Subcutaneous abdominal adipose tissue (tissue), 5 donors: ENCODE measurements at regions not wholly inside any gene's neighbourhood (a gene's known extent, or its start where the extent isn't known, plus 50 kb on each side); places are given as distances from the start of the nearest gene placed in this dataset.
"Not testable (repeated sequence)": the region's sequence is repeated elsewhere in the genome, so short reads cannot be mapped to it uniquely, and the experiment has no call there.

Experiments
- H3K27ac ChIP-seq: one replicate; pipeline ENCODE4 v1.7.0; 2013; ENCODE audit warnings: low read depth, mild to moderate bottlenecking, inconsistent platforms, low read length, moderate library complexity
- H3K27me3 ChIP-seq, 5 donors: one replicate each; pipeline ENCODE4 v1.7.0; 2013; ENCODE audit warnings: low read length in 5 of 5, inconsistent platforms in 1 of 5; ENCODE audit not compliant: control insufficient read depth in 5 of 5, insufficient read depth in 4 of 5
- H3K36me3 ChIP-seq, 5 donors: one replicate each; pipeline ENCODE4 v1.7.0; 2013; ENCODE audit warnings: low read length in 5 of 5; ENCODE audit not compliant: control insufficient read depth in 5 of 5, insufficient read depth in 5 of 5
- H3K4me1 ChIP-seq, 5 donors: one replicate each; pipeline ENCODE4 v1.7.0; 2013; ENCODE audit warnings: low read length in 5 of 5, mild to moderate bottlenecking in 3 of 5, moderate library complexity in 1 of 5; ENCODE audit not compliant: control insufficient read depth in 5 of 5, insufficient read depth in 5 of 5
- H3K4me3 ChIP-seq, 5 donors: one replicate each; pipeline ENCODE4 v1.7.0; 2013; ENCODE audit warnings: low read length in 5 of 5, low read depth in 1 of 5
- H3K9ac ChIP-seq, 5 donors: one replicate each; pipeline ENCODE4 v1.7.0; 2013; ENCODE audit warnings: low read length in 5 of 5, mild to moderate bottlenecking in 4 of 5, moderate library complexity in 3 of 5
- H3K9me3 ChIP-seq, 5 donors: one replicate each; pipeline ENCODE4 v1.7.0; 2013; ENCODE audit warnings: low read length in 5 of 5; ENCODE audit not compliant: control insufficient read depth in 5 of 5
- donor health status: healthy.
- donor health status: healthy.
- donor health status: healthy.
- donor health status: healthy.
- donor health status: healthy.

- not testable (repeated sequence) for H3K9ac ChIP-seq, H3K27me3 ChIP-seq, H3K9me3 ChIP-seq, H3K4me3 ChIP-seq, H3K36me3 ChIP-seq
- peak overlapping the region; percentile 55 for H3K27ac ChIP-seq
- H3K4me1 ChIP-seq, result peaks cover 0 to 18% (median 2%) of the 10 kb centered on the region in 5 donors
Measured at GRCh38 chr2:37755961-37756559, 84.6 kb upstream of the CDC42EP3 start.

DNA sequence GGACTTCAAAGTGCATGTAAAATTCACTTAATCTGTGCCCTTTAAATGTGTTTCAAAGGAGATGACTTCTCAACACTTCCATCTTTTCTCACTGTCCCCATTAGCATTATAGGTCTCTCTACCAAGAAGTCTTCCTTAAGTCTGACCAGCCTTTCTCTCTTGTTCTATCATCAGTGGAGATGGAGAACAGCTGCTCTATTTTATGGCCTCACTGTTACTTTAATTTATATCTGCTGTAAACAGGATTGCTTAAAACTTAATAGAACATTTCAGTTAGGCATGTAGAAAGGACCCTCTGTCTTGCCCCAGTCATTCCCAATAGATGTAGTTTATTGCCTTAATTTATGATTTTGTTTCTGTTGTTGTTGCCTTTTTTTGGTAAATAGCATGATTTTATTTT is 86.0 kb upstream of the CDC42EP3 start:
- H3K9me3 ChIP-seq, H3K4me3 ChIP-seq, H3K36me3 ChIP-seq, H3K27ac ChIP-seq, H3K27me3 ChIP-seq, H3K9ac ChIP-seq: not testable (repeated sequence)
- H3K4me1 ChIP-seq, result peaks cover 0 to 27% (median 8%) of the 10 kb centered on the region in 5 donors

DNA sequence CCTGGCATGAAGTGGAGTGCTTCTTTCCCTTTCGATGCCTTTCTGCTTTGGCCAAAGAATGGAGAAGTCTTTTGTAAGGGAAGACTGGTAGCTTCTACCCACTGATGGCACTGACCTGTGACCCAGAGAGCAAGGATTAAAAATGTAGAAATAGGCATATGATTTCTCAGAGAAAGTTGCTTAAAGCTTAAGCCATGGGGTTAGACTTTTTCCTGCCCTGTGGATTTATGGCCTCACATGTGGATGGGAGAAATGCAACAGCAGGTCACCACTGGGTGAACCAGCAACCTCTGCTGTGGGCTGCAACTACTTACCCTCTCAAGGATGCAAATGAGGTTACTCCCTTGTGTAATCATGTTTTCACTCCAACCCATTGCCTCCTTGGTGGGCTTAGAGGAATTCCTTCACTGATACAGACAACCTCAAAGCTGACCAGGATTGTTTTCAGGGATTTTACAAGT is 86.7 kb upstream of the CDC42EP3 start:
- not testable (repeated sequence) for H3K9me3 ChIP-seq, H3K4me3 ChIP-seq, H3K27ac ChIP-seq, H3K36me3 ChIP-seq, H3K9ac ChIP-seq, H3K27me3 ChIP-seq
- H3K4me1 ChIP-seq, result peaks cover 0 to 29% (median 10%) of the 10 kb centered on the region in 5 donors

DNA sequence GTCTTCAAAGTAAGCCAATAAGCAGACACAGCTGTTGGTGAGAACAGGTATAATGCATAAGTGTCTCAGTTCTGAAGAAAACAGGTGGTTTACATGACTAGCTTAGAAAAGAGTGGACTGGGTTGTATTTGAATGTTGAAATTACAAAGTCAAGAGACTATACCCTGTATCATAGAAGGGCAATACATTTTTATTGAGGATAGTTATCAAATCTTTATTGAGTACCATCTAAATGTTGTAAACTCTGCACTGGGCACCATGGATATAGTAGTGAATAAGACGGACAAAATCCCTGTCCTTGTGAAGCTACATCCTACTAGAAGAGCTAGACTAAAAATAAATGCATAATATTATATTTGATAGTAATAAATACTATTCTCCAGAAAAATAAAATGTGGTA is 88.5 kb upstream of the CDC42EP3 start:
- H3K4me1 ChIP-seq, result peaks cover 0 to 29% (median 10%) of the 10 kb centered on the region in 5 donors
- H3K4me3 ChIP-seq, H3K9ac ChIP-seq, H3K27ac ChIP-seq, H3K9me3 ChIP-seq, H3K36me3 ChIP-seq, H3K27me3 ChIP-seq: not testable (repeated sequence)

GRCh38 chr2:37760471-37760870 is 89.0 kb upstream of the CDC42EP3 start:
- Histone ChIP-seq H3K4me3 (no peak overlapping the region), H3K9me3 (no peaks in the 10 kb centered on the region), H3K9ac (no peak overlapping the region), H3K4me1 (peaks cover 0 to 29% (median 10%) of the 10 kb centered on the region in 5 donors), H3K27ac (no peak overlapping the region), H3K27me3 (no peaks in the 10 kb centered on the region), H3K36me3 (no peaks in the 10 kb centered on the region)

DNA sequence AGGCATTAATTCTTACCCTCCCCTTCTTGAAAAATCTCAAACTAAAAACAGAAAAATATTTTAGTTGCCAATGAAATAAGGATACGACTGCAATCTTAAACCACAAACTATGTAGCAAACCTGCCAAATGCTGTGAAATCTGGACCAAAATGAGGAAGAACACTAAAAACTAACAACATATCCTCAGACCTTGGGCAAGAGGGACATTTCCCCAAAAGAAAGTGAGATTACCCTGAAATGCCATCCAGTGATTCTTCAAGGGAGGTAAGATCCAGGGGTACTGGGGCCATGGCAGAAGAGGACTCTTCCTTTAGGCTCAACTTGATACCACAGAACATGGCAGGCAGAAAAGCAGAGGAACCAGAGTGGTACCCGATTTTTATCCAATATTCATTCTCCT is 90.8 kb upstream of the CDC42EP3 start:
- H3K9ac ChIP-seq, H3K36me3 ChIP-seq, H3K27me3 ChIP-seq, H3K27ac ChIP-seq, H3K4me3 ChIP-seq, H3K9me3 ChIP-seq: not testable (repeated sequence)
- peaks cover 0 to 23% (median 10%) of the 10 kb centered on the region in 5 donors for H3K4me1 ChIP-seq

DNA sequence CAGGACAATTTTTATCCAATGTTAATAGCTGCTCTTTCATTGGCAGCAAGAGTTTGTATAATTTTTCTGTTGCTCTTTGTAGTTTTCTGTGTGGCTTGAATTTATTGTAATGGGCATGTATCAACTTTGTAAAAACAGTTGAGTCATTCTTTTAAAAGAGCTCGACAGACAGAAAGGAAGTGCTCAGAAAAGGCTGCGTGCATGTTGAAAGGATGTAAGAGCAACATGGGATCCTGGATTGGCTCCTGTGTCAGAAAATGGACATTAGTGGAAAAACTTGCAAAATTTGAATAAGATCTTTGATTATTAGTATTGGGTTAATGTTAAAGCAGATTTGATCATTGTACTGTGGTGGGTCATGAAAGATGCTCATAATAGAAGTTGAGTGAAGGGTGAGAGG is 93.3 kb upstream of the CDC42EP3 start:
- H3K4me1 ChIP-seq, result peaks cover 0 to 26% (median 23%) of the 10 kb centered on the region in 5 donors

DNA sequence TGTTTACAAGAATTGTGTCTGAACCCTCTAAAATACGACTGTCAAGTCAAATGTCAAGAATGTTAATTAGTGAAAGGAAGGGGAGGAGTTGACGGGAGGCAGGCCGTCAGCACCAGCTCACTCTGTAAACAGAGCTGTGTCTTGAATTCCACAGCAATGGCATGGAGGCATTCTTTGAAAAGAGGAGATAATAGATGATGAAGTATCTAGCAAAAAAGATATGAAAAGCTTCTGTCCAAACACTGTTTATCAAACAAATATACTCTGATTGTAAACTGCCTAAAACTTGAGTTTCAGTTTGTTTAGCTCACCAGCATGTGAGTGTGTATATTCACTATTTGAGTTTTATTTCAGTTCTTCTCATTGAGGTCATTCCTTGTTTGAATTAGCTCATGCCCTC is 94.7 kb upstream of the CDC42EP3 start:
- H3K4me3 ChIP-seq, result no peak overlapping the region
- H3K4me1 ChIP-seq, result peaks cover 0 to 26% (median 23%) of the 10 kb centered on the region in 5 donors
- H3K27ac ChIP-seq, result no peak overlapping the region
- H3K9me3 ChIP-seq, result no peaks in the 10 kb centered on the region
- H3K36me3 ChIP-seq, result no peaks in the 10 kb centered on the region
- no peak overlapping the region for H3K9ac ChIP-seq
- no peaks in the 10 kb centered on the region for H3K27me3 ChIP-seq

More for the DNA sequence above, 93.3 kb upstream of the CDC42EP3 start:
- no peak overlapping the region for H3K9ac ChIP-seq
- H3K36me3 ChIP-seq, result no peaks in the 10 kb centered on the region
- no peak overlapping the region for H3K4me3 ChIP-seq
- H3K9me3 ChIP-seq, result no peaks in the 10 kb centered on the region
- H3K27ac ChIP-seq, result no peak overlapping the region
- H3K27me3 ChIP-seq, result no peaks in the 10 kb centered on the region

DNA sequence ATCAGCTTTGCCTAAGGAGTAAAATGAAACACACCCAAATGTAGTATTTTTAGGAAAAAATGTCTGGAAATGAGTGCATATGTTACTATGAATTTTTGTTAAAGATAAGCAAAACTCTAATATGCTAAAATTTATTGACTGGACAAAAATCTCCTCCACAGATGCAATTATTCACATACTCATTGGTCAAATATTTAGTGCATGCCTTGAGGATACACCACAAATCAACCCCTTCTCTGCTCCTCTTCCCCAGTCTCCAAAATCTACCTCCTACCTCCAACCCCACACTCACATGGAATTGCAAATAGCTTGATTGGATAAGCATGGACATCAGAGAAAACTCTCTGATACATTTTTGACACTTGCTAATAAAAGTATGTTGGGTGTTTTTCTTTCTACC is 95.6 kb upstream of the CDC42EP3 start:
- Histone ChIP-seq H3K4me3 (no peak overlapping the region), H3K9me3 (no peaks in the 10 kb centered on the region), H3K27ac (peak overlapping the region; percentile 70), H3K27me3 (no peaks in the 10 kb centered on the region), H3K4me1 (peaks cover 0 to 22% (median 19%) of the 10 kb centered on the region in 5 donors), H3K36me3 (no peaks in the 10 kb centered on the region), H3K9ac (no peak overlapping the region)

DNA sequence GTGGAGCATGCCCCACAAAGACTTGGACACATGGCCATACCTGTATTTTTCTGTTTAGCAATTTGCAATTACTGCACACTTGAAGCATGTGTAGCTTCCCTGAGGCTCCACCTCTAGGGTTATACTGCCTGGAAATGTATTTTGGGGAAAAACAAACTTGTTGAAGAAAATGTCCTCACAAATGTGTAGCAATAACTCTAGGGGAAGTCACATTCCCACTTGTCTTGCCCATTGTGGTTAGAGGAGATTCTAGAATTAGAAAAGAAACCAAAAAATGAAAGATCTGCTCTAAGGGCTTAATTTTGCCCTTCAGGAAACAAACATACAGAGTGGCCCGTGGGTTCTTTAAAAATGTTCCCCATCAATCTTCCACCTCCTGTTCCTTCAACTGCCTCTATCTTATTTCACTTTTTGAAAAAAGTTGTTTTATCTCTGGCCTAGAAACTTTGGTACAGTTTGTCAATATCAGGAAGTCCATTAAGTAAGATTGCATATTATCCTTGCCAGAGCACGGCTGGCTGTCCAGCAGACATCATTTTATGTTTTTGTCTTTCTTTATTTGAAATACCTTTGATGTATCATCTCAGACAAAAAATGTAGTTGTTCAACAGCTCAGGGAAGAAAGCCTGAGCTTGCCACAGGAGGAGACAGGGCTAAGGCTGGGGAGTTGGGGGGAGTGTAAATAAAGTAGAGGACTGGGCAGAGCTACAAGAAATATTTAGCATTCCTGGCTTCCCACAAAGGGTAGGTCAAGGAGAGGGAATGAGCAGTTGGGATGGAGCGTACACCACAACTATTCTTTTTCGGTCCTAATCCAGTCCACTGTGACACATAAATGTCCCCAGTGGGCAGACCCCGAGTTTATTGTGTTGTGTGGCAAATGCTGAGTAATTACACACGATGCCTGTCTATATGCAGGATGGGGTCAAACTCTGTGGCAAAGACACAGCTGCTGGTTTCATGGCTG is 96.8 kb upstream of the CDC42EP3 start:
- H3K4me3 ChIP-seq, result no peak overlapping the region
- H3K36me3 ChIP-seq, result no peaks in the 10 kb centered on the region
- H3K4me1 ChIP-seq, result peaks cover 0 to 16% (median 13%) of the 10 kb centered on the region in 5 donors
- no peaks in the 10 kb centered on the region for H3K27me3 ChIP-seq
- H3K9ac ChIP-seq, result peak overlapping the region in 1 of 5 donors; percentile 11
- H3K27ac ChIP-seq, result peak overlapping the region; percentile 70
- H3K9me3 ChIP-seq, result no peaks in the 10 kb centered on the region
